Inflammatory macrophage (primary cell): ENCODE measurements at regions not wholly inside any gene's neighbourhood (a gene's known extent, or its start where the extent isn't known, plus 50 kb on each side); places are given as distances from the start of the nearest gene placed in this dataset.

Source experiments
- DNase-seq, 2 donors: peaks; one replicate each; pipeline ENCODE4 v3.0.0-alpha.2; 2020 to 2022

DNA sequence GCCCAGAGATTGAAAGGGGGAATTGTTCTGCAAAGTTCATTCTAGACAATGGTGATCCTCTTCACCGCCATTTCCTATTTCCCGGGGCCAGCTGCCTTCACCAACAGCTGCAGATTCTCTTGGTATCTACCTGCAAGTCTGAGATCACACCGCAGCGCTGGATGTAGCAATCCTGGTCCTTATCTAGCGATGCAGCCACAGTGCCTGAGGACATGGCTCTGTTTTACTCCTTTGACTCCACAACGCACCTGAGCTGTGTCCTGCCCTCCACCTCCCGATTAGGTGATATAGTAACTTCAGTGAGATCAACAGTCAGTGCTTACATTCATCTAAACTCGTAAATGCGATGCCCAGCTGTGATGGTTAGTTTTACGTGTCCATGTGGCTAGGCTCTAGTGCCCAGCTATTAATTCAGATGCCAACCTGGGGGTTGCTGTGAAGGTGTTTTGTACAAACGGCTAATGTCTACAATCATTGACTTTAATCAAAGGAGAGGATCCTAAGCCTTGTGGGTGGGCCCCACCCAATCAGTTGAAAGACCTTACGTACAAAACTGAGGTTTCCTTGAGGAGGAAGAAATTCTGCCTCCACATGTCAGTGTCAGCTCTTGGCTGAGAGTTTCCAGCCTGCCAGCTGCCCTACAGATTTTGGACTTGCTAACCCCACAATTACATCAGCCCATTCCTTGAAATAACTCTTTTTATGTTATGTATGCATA is 189.8 kb downstream of the SH3BP4 start:
- DNase-seq = no peak

DNA sequence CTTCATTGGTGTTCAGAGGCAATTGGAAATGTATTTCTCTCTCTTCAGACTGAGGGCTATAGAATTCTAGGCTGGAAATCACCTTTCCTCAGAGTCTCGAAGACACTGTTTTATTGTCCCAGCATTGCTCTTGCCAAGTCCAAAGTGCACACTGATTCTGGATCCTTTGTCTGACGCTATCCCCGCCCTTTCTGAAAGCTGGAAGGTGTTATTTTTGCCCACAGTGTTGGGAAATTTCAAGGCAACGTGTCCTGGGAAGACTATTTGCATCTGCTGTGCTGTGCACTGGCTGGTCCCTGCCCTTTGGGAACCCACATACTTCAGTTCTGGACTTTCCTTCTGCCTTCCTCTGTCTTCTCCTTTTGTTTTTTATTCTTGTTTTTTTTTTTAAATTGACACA is 190.8 kb downstream of the SH3BP4 start:
- DNase-seq = no peak

DNA sequence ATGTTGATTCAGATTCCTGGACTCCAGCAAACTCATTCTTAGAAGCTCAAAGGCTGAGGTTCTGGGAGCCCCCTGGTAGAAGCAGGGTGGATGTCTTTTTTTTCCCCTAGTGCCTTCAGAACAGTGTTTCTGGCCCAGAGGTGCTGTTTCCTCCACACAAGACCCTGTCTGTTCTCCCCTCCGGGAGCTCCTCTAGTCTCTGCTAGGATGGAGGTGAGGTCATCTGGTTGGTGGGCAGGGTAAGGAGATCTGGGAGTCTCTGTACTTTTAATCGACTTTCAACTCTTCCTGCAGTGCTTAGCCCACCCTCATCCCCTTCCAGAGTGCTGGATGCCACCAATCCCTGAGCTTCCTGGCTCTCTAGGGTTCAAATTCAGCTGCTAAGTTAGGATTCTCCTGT is 192.0 kb downstream of the SH3BP4 start:
- DNase-seq = no peak

DNA sequence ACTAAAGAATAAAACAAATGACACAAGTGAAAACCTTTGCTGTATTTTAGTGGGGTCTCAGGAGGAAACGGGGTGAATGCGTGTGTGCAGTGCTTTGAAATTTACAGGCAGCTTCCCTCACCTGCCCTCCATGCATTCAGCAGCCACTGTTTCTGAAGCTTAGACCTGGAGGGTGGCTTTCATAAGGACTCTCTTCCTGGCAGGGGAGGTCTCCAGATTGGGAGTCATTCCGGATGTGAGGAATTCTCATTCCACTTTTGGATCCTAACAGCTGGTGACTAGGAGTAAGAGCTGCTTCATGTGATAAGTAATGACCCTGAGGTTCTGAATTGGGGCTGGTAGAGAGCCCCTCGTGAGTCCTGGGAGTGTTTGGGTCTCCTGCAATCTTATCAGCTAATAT is 192.5 kb downstream of the SH3BP4 start:
- no peak for DNase-seq

DNA sequence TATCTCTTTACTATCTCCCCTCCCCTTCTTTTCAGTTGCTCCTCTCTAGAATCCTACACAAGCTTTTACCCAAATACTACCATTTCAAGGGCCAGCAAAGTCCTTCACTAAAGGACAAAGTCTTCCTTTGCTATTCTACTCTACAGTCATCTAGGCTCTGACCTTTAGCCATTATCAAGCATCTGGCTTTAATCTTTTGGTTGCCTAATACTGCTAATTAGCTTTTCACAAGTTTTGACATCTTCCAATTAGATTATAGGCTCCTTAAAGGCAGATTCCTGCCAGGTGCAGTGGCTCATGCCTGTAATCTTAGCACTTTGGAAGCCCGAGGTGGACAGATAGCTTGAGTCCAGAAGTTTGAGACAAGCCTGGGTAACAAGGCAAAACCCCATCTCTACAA is 194.4 kb downstream of the SH3BP4 start:
- no peak for DNase-seq

DNA sequence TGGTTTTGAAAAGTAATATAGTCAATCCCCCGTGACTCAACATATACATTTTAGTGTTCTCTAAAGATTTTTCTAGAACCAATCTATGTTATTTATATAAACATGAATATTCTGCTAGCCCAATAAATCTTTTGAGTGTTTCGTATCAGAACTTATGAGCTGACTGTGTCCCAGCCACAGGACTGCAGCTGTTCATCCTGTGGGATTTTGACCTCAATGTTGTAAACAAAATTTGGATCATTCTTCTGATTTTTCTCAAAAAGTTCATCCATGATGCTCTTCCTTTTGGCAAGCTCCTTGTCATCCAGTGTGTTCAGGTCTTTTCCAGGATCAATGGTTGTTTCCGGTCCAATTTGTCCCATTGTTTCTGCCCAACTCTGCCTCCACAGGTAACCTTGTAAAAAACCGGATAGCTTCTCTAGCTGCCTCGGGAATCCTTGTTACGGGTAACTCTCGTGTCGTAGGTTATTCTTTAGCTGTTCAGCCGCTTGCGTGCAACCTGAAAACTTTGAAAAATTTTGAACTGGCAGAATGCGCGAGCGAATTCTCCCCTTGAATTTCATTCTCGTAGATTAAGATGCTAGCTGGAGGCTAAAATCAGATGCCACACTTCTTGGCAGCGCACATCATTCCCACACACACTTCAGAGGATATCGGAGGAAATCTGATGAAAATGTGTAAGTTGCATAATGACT is 195.2 kb downstream of the SH3BP4 start:
- DNase-seq = no peak

DNA sequence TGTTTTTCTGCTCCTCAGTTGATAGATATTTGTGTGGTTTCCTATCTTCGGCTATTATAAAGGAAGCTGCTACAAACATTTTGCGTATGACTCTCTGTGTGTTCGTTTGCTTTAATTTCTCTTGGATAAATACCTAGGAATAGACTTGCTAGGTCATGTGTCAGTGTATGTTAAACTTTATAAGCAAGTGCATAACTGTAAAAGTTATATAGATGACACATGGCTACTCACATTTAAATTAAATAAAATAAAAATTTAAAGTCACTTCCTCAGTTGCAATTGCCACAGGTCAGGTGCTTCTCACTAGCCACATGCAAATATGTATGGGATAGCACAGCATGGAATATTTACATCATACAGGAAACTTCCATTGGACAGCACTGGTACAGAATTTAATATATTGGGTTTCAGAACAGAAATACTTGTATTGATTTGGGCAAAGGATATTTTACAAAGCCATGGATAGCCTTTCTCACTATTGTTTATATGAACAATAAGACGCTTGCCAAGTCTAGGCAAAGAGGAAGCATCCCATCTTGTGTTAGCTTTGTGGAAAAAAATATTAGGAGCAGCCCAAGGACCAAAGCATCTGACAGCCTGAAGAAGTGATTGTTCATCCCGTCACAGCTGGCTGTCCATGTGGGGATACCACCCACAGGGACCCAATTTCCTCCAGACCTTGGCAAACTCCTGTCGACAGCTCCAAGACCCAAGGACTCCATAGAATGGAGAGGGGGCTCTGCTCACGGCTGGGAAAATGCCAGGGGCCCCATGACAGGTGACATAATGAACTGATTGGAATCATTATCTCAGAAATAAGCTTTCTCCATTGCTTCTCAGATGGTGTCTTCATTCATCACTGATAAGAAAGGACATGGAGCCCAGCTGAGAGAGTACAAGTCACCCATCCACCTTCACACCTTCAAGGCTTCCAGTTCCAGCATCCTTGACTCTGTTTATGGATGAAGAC is 196.7 kb downstream of the SH3BP4 start:
- DNase-seq = no peak

DNA sequence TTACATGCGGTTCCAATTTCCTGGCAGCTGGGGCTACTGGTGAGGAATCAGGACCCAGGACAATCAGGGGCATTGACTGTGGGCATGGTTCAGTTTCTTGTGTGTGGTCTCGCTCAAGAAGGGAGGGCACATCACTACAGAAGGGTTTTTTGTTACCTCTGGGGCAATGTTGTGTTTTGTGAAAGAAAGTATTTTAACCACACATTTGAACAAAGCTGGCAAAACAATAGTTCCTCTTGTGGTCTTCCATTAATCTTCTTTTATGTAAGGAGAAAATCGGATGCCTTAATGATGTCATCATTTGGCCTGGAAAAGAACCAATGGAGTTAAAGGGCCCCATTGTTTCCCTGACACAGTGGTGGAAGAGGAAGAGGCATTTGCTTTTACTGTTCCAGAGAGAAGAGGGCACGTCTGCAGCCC is 197.4 kb downstream of the SH3BP4 start:
- DNase-seq = no peak

DNA sequence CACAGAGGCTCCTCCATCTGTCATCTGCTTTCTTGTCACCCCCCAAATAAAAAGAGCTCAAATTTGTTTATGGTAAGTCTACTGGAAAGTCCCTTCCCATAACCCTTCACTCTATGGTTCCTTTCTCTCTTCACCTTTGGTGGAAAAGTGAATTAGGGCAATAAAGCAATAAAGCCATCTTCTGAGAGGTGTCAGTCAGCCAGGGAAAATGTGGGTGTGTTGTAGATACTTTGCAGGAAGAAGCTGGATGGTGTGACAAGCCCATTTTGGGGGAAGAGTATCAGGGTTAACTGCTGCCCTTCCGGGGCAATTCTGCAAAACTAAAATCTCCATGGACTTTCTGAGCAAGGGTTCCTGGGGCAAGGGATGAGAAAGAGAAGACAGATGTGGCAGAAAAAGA is 197.9 kb downstream of the SH3BP4 start:
- no peak for DNase-seq

DNA sequence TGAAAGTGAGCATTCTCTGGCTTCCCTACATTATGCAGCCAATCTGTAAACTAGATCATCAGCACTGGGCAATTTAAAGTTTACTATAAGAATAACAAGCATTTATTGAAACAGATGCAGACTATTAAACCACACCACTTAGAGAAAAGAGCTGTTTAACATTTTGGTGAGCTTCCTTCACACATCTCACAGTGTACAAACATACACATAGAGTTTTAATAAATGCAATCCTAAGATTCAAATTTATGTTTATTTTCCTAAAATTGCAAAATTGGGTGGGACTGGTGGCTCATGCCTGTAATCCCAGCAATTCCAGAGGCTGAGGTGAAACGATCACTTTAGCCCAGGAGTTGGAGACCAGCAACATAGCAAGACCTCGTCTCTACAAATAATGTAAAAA is 199.3 kb downstream of the SH3BP4 start:
- no peak for DNase-seq

DNA sequence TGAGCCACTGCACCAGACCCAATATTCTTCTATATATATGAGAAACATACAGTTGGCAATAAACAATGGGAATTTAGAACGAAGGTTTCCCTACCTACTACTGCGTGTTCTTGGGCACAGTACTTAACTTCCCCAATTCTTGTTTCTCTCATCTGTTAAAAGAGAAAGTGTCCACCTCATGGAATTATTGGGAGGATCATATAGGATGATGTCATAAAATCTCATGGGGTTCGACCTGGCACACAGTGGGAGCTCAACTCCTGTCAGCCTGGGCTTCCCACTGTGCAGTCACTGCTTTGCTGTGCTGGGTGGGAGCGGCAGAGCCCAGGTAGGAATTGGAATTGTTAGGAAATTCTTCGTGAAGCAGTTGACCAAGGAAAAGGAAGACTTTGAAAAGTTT is 203.3 kb downstream of the SH3BP4 start:
- no peak for DNase-seq

DNA sequence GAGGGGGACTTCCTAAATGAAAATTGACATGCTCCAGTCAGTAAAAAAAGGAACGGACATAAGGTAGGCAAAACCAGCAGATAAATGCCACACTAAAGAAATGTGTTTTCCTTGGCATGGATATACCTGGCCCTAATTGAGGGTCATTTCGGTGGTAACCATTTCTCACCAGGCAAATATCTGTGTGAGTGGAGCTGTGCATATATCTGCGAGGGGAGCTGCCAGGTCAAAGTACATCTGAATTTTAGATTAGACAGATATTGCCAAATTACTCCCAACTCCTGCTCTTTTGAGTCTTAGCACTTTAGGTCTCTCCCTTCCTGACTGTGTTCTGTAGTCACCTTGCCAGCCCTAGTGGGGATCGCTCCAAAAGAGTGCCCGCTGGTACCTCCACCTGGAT is 204.2 kb downstream of the SH3BP4 start:
- DNase-seq = no peak

DNA sequence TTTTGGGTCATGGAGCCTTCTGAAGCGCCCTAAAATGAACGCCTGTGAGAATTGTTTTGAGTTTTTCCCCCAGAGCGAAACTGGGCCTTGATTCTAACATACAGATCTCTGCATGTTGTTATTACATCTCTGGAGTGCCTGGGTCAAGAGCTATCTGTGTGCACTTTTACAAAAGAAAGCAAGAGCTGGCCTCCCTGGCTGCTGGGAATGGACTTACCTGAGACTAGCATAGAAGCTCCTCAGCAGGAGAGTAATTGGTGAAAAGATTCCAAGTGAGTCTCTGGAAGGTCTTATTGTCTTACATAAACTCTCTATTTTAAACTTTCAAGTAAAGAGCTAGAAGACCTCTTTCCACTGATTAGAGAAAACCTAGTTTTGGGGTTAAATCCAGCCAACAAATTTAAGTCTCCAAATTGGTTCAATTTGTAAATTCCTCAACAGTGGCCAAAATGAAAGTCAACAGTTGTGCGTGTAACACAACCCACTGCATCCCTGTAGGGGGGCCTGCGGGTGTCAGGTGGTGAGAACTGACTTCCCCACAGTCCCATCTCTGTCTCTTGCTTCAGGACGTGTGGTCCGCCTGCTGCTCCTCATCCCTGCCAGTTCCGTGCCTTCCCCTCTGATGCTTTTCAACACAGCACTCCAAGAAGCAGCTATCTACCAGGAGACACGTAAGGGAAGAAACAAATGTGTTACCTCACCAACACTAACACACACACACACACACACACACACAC is 206.1 kb downstream of the SH3BP4 start:
- no peak for DNase-seq

DNA sequence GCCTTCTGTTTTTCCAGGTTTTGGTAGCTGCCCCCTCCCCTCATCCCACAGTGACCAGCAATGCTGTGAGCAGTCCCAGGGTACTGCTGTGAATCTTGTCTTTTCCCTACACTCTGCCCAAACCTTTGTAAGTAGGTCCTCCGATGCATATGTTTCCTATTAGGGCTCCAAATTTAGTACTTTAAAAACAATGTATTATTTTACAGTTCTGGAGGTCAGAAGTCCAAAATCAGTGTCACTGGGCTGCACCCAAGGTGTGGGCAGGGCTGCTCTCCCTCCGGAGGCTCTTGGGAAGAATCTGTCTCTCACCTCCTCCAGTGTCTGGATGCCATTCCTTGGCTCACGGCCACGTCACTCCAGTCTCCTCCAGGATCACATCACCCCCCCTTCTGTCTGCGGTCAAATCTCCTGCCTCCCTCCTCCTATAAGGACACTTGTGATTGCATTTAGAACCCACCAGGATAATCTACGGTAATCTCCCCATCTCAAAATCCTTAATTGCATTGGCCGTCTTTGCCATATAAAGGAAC is 208.5 kb downstream of the SH3BP4 start:
- no peak for DNase-seq

DNA sequence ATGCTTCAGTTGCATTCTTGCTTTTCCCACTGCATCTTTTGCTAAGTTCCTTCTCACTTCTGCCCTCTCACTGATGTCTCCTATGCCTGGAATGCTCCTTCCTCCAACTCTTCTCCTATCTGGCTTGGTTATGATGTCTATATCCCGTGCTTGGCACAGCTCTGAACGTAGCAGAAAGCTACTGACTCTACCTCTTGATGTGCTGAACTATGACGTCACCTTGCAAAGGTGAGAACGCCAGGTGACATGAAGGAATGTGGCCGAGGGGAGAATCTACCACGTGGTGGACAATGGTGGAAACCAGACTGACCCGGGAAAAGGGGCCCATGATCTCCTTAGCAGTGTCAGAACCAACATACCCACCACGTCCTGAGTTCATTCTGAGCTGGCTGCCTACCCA is 209.7 kb downstream of the SH3BP4 start:
- no peak for DNase-seq

DNA sequence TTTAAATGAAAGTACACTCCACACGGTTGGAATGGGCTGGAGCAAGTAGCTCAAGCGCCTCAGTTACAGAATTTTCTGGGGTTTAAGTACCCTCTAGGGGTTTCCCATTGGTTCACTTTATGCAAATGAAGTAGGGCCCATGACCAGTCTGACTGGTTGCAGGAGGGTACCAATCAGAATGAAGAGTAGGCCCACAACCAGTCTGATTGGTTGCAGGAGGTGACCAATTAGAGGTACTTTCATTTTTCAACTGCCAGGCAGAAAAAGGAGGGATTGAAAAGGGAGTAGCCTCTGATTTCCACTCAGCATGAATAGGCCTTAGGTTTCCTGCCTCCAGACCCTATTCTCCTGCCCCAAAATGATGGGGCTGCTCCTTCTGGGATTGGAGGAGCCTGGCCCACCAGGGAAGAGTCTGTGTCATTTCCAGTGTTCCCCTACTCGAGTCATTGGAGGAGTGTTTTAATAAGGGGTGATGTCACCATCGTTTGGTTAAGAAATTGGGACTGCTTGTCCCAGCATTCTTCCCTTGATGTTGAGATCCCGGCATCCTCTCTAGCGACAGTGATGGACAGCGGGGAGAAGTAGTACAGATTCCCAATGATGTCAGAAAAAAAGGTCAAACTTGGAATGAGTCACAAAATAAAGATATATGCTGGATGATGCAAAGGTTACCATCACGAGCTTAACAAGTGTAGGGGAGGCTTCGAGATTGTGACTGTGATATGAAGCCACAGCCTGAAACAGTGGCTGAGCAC is 210.4 kb downstream of the SH3BP4 start:
- DNase-seq = no peak

DNA sequence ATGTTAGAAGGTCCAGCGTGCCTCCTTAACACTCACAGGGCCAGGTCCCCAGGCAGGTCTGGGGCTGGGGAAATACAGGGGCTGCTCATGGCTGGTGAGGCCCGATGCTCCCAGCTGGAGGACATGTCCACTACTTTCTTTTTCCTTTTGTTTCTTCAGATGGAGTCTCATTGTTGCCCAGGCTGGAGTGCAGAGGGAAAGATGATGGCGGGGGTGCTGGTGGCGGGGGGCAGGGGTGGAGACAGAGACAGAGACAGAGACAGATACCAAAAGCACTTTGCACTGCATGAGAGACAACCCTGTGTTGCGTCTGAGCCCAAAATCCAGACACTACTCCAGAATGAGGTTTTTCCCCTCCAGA is 211.0 kb downstream of the SH3BP4 start:
- DNase-seq = no peak

DNA sequence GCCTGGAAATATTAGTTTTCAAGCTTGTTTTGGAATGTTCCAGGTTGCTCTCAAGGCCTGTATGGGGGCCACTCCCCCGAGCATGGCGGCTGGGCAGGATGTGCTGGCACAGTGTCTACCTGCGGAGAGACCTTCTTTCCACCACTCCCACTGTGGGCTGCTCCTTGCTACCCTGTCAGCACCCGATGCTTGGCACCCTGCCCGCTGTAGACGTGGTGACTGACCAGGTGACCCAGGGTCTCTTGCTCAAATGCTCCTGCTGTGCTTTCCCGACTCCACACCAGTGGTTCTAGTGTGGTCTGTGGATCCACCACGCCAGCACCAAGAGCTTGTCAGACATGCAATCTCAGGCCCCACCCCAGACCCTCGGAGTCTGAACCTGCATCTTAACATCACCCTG is 213.3 kb downstream of the SH3BP4 start:
- no peak for DNase-seq

DNA sequence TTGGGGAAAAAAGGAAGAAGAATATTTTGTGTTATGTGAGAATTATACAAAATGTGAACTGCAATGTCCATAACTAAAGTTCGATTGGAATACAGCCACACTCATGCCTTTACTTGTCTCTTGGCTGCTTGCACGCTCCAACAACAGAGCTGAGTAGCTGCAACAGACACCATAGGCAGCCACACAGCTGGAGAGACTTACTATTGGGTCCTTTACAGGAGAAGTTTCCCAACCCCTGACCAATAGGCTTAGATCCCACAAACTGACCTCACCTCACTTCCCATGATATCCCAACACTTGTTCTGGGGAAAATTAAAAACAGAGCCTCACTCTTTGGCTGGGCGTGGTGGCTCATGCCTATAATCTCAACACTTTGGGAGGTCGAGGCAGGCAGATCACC is 213.8 kb downstream of the SH3BP4 start:
- DNase-seq = no peak

DNA sequence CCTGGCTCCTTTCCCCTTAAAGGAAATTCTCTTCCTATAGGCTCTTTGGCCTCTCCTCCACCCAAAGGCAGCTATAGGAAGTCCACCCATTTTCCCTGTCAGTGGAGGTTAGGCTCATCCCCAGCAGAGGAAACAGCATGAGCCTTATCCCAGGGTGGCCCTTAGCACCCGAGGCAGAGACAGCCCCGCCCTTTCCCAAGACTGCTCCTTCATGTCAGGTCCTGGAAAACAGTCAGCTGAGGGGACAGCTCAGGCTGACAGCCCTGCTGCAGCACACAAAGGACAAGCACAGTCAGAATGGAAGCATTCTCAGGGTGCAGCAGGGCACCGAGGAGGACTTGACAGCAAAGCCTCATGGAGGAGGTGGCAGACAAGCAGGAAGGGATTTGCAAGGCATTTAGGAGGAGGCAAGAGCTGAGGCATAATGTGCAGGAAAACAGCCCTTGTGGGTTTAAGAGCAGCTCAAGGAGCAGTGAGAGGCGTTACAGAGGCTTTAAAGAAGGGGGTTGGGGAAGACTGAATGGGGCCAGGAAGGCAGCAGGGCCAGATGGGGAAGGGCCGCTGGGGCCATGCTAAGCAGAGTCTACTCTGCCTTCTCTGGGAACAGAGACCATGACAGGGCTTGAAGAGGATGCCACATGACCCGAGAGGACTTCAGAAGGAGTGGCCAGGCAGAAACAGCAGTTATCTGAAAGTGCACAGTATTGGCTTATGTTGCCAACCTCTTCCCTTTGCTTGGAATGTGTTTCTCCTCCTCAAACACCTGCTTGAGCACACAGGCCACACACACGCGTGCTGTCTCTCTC is 216.6 kb downstream of the SH3BP4 start:
- DNase-seq = no peak

DNA sequence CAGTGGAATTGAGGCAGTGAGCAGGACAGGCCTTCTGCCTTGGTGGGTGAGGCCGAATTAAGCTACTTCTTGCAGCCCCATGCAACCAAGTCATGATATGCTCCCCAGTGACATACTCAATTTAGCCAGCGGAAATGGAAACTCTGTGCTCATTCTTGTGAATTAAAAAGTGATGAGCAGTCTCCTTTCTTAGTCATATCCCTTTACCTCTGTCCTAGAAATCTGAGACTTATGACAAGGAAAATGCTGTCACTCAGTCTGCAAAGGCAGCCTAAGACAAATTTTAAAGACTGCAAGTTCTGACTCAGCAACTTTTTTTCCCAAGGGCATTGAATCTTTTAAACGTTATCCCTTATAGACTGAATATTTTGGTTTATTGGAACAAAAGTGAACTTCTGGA is 218.2 kb downstream of the SH3BP4 start:
- DNase-seq = no peak
